Upper lobe of right lung (tissue), 1 donor: ENCODE measurements at regions not wholly inside any gene's neighbourhood (a gene's known extent, or its start where the extent isn't known, plus 50 kb on each side); places are given as distances from the start of the nearest gene placed in this dataset.

Experiments used
- ATAC-seq: fragments of 200-7000 bp; cut with Tn5 transposase; one replicate; pipeline ENCODE4 v1.9.1; 2020; ENCODE audit warnings: mild to moderate bottlenecking, moderate library complexity
- DNase-seq: peaks from one replicate; pipeline ENCODE4 v3.0.0-alpha.2; 2020
- H3K27ac ChIP-seq: fragments of 200-600 bp; one replicate; pipeline ENCODE4 v1.8.0; 2022
- H3K27me3 ChIP-seq: fragments of 200-600 bp; one replicate; pipeline ENCODE4 v1.8.0; 2022; ENCODE audit warnings: mild to moderate bottlenecking
- H3K36me3 ChIP-seq: fragments of 200-600 bp; one replicate; pipeline ENCODE4 v1.8.0; 2022
- H3K4me1 ChIP-seq: fragments of 200-600 bp; one replicate; pipeline ENCODE4 v1.8.0; 2022
- H3K4me3 ChIP-seq: fragments of 200-600 bp; one replicate; pipeline ENCODE4 v1.8.0; 2022; ENCODE audit warnings: mild to moderate bottlenecking
- H3K9me3 ChIP-seq: fragments of 200-600 bp; one replicate; pipeline ENCODE4 v1.8.0; 2022
- intact Hi-C: fragments of 100-400 bp; cut with DNase I; formaldehyde crosslinking; loops from one replicate; pipeline ENCODE4 v1.11.0; 2022
- TF ChIP-seq, protein P1 (sequence below): fragments of 200-600 bp; IDR thresholded peaks from one replicate; pipeline ENCODE4 v1.8.0; 2022; ENCODE audit warnings: antibody characterized with exemption
- donor health status: DM: no; HTN: yes; CAD: no; lungs with severe emphysema.

DNA sequence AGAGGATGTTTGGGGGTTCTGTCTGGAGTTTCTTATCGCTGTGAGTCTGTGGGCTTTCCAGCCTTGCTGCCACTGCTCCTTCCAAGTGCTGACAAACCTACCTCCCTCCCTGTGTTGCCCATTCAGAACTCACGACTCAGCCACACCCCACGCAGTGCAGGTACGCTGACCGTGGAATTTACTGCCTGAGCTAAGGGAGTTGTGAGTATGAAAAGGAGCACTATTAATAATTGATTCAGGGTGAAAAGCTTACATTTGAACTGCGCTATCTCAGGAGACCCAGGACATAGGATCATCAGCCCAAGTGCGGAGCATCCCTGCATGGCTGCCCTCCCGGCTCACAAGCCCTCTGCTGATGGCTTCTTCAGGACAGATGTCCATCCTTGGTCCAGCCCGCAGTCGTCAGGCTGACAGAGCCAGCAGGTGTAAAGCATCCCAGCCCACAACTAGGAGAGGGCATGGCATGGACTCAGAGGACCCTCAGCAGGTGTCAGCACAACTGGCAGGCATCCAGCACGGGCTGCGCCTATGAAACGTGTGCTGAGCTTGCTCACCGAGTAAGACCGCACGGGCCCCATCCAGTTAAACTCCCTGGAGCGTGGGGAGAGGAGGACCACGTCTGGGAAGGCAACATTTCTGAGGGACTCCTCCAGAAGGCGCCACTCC, 244.0 kb downstream of the COL4A1 start:
- intact Hi-C loops, result no loop called here
- H3K27me3 ChIP-seq, result no peaks in the 10 kb centered on the region
- no peak for ATAC-seq
- no peak overlapping the region for H3K4me3 ChIP-seq
- H3K27ac ChIP-seq, result no peak overlapping the region
- TF ChIP-seq, protein P1, sequence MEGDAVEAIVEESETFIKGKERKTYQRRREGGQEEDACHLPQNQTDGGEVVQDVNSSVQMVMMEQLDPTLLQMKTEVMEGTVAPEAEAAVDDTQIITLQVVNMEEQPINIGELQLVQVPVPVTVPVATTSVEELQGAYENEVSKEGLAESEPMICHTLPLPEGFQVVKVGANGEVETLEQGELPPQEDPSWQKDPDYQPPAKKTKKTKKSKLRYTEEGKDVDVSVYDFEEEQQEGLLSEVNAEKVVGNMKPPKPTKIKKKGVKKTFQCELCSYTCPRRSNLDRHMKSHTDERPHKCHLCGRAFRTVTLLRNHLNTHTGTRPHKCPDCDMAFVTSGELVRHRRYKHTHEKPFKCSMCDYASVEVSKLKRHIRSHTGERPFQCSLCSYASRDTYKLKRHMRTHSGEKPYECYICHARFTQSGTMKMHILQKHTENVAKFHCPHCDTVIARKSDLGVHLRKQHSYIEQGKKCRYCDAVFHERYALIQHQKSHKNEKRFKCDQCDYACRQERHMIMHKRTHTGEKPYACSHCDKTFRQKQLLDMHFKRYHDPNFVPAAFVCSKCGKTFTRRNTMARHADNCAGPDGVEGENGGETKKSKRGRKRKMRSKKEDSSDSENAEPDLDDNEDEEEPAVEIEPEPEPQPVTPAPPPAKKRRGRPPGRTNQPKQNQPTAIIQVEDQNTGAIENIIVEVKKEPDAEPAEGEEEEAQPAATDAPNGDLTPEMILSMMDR, result no peak
- no peak for DNase-seq
- H3K4me1 ChIP-seq, result no peaks in the 10 kb centered on the region
- no peaks in the 10 kb centered on the region for H3K36me3 ChIP-seq
- H3K9me3 ChIP-seq, result no peaks in the 10 kb centered on the region

GRCh38 chr13:110062077-110062776, 244.7 kb downstream of the COL4A1 start:
- H3K36me3 ChIP-seq, result no peaks in the 10 kb centered on the region
- no peak for DNase-seq
- intact Hi-C loops, result no loop called here
- H3K9me3 ChIP-seq, result no peaks in the 10 kb centered on the region
- TF ChIP-seq, protein P1, result no peak
- no peak overlapping the region for H3K27ac ChIP-seq
- H3K4me3 ChIP-seq, result no peak overlapping the region
- peak; percentile 33 for ATAC-seq
- H3K27me3 ChIP-seq, result no peaks in the 10 kb centered on the region
- no peaks in the 10 kb centered on the region for H3K4me1 ChIP-seq

DNA sequence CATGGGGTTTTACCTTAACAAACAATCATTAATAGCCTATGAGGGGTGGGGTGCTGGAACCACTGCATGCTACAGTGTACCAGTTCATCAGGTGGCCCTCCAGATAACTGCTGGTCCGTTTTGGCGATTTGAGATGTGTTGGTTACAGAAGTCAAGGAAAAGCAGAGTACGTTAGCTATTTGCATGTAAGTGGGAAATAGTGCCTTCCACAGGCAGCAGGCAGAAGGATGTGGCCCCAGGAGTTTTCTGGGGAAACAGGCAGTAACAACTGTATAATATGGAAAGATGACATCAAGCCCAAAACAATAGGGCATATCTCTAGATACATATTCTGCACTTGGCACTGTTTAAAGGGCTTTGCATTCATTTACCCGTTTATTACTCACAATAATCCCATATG, 245.7 kb downstream of the COL4A1 start:
- DNase-seq (no peak), ATAC-seq (no peak)
- no peak overlapping the region for H3K4me3 ChIP-seq
- no peak overlapping the region for H3K27ac ChIP-seq
- H3K9me3 ChIP-seq, result no peaks in the 10 kb centered on the region
- intact Hi-C loops, result no loop called here
- H3K27me3 ChIP-seq, result no peaks in the 10 kb centered on the region
- no peaks in the 10 kb centered on the region for H3K4me1 ChIP-seq
- no peaks in the 10 kb centered on the region for H3K36me3 ChIP-seq
- TF ChIP-seq, protein P1, result no peak

DNA sequence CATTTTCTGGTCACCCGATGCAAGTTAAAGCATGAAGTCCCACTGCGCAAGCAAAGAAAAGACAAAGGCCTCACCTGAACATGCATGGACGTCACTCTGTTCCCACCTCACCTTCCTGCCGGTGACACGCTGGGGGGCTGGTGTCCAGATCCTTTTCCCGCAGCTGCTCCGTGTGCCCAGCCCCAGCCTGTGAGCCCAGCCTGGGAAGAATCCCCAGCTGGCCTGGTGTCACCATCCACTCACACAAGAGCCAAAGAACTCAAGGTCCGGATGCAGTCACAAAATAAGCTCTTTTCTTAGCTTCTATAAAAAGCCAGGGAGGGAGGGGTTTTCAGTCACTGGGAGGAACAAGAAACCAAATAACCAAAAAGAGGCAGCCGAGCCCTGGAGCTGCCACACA, 249.9 kb downstream of the COL4A1 start:
- Histone ChIP-seq H3K27me3 (no peaks in the 10 kb centered on the region), H3K9me3 (no peaks in the 10 kb centered on the region), H3K36me3 (no peaks in the 10 kb centered on the region), H3K4me1 (no peaks in the 10 kb centered on the region), H3K27ac (no peak overlapping the region), H3K4me3 (peak overlapping the region; percentile 25)
- TF ChIP-seq, protein P1, result no peak
- intact Hi-C loops, result no loop called here
- DNase-seq (no peak), ATAC-seq (peak; percentile 13)

GRCh38 chr13:110056640-110057039, 250.3 kb downstream of the COL4A1 start:
- no peak for ATAC-seq
- DNase-seq, result no peak
- intact Hi-C loops, result no loop called here
- H3K4me1 ChIP-seq, result no peaks in the 10 kb centered on the region
- peak overlapping the region; percentile 25 for H3K4me3 ChIP-seq
- TF ChIP-seq, protein P1, result no peak
- no peaks in the 10 kb centered on the region for H3K27me3 ChIP-seq
- H3K9me3 ChIP-seq, result no peaks in the 10 kb centered on the region
- no peaks in the 10 kb centered on the region for H3K36me3 ChIP-seq
- H3K27ac ChIP-seq, result no peak overlapping the region
